ENCODE measurements at regions not wholly inside any gene's neighbourhood (a gene's known extent, or its start where the extent isn't known, plus 50 kb on each side); places are given as distances from the start of the nearest gene placed in this dataset.
A peak's percentile ranks its signal among the peaks of the same experiment; 100 is the strongest.
"Not testable (repeated sequence)": the region's sequence is repeated elsewhere in the genome, so short reads cannot be mapped to it uniquely, and the experiment has no call there.

- H3K36me3 ChIP-seq; ATAC-seq; H3K27me3 ChIP-seq; H3K27ac ChIP-seq; DNase-seq; H3K4me3 ChIP-seq; H3K9me3 ChIP-seq; intact Hi-C loops (cut with DNase I); H3K4me1 ChIP-seq: not testable (repeated sequence)
- 82 to 92% methylated on average over 13 to 16 of the region's 41 CpGs; no CpG with 5 or more reads in 2 of the 4 donors for WGBS, 4 donors
Observed at GRCh38 chr1:228611707-228612106, 123.6 kb upstream of the RHOU start.

GRCh38 chr1:228622002-228622716 is 113.1 kb upstream of the RHOU start:
- H3K27ac ChIP-seq; ATAC-seq; H3K9me3 ChIP-seq; intact Hi-C loops (cut with DNase I); H3K4me1 ChIP-seq; H3K27me3 ChIP-seq; H3K36me3 ChIP-seq: not testable (repeated sequence)
- 37 to 96% (median 78%) methylated on average over 9 to 23 of the region's 52 CpGs for WGBS, 4 donors
- peak in 1 of 5 donors; percentile 66 for DNase-seq
- peak overlapping the region in 1 of 12 donors; percentile 27 for H3K4me3 ChIP-seq

GRCh38 chr1:228626481-228626880 is 108.8 kb upstream of the RHOU start:
- intact Hi-C loops (cut with DNase I); H3K27ac ChIP-seq; H3K27me3 ChIP-seq; ATAC-seq; H3K9me3 ChIP-seq; H3K36me3 ChIP-seq; H3K4me3 ChIP-seq; H3K4me1 ChIP-seq: not testable (repeated sequence)
- peak in 1 of 5 donors; percentile 15 for DNase-seq
- 76 to 95% methylated on average over 16 to 23 of the region's 30 CpGs; no CpG with 5 or more reads in 2 of the 4 donors for WGBS, 4 donors

- WGBS, 4 donors, result 20 to 80% methylated on average over 9 to 17 of the region's 42 CpGs; no CpG with 5 or more reads in 2 of the 4 donors
- H3K4me3 ChIP-seq, result peak overlapping the region in 3 of 12 donors; percentile 36 to 48 (median 43)
Observed at GRCh38 chr1:228632858-228633257, 102.4 kb upstream of the RHOU start.

GRCh38 chr1:228635304-228635703 is 100.0 kb upstream of the RHOU start:
- H3K4me3 ChIP-seq, result peak overlapping the region in 10 of 12 donors; percentile 29 to 61 (median 41)
- H3K4me1 ChIP-seq; ATAC-seq; H3K9me3 ChIP-seq; H3K27me3 ChIP-seq; intact Hi-C loops (cut with DNase I); H3K36me3 ChIP-seq: not testable (repeated sequence)
- peak overlapping the region in 2 of 12 donors; percentile 8 to 59 for H3K27ac ChIP-seq
- DNase-seq, result peak; percentile 40 to 88 (median 64)
- 1 to 51% (median 43%) methylated on average over 19 to 40 of the region's 40 CpGs for WGBS, 4 donors

More at GRCh38 chr1:228632858-228633257, 102.4 kb upstream of the RHOU start:
- intact Hi-C loops (cut with DNase I); H3K4me1 ChIP-seq; ATAC-seq; H3K27ac ChIP-seq; H3K27me3 ChIP-seq; H3K36me3 ChIP-seq; H3K9me3 ChIP-seq: not testable (repeated sequence)
- DNase-seq, result peak in 1 of 5 donors; percentile 35

- H3K4me1 ChIP-seq; intact Hi-C loops (cut with DNase I); H3K27ac ChIP-seq; H3K9me3 ChIP-seq; H3K27me3 ChIP-seq; H3K36me3 ChIP-seq; ATAC-seq: not testable (repeated sequence)
- peak in 1 of 5 donors; percentile 21 for DNase-seq
- 10 to 43% methylated on average over 13 to 16 of the region's 39 CpGs; no CpG with 5 or more reads in 2 of the 4 donors for WGBS, 4 donors
- peak overlapping the region in 6 of 12 donors; percentile 25 to 46 (median 37) for H3K4me3 ChIP-seq
Observed at GRCh38 chr1:228637529-228637928, 97.8 kb upstream of the RHOU start.

- peaks cover 24 to 53% (median 48%) of the 10 kb centered on the region in 9 donors for H3K27me3 ChIP-seq
- H3K27ac ChIP-seq, result peak overlapping the region in 1 of 12 donors; percentile 20
- no peaks in the 10 kb centered on the region for H3K9me3 ChIP-seq
- peak overlapping the region; percentile 2 to 63 (median 48) for H3K4me3 ChIP-seq
- peak in 2 of 5 donors; percentile 49 to 61 for DNase-seq
- peaks cover 4 to 21% (median 18%) of the 10 kb centered on the region in 12 donors for H3K4me1 ChIP-seq
- peak; percentile 58 to 78 (median 68) for ATAC-seq
- H3K36me3 ChIP-seq, result no peaks in the 10 kb centered on the region
- intact Hi-C loops (cut with DNase I), result no loop called here
- TF ChIP-seq CTCF (IDR thresholded peaks at IDR 0.05) (no peak), POLR2A (IDR thresholded peaks at IDR 0.05) (no peak)
- WGBS, 4 donors, result 1 to 2% (median 1%) methylated on average over 48 to 49 of the region's 49 CpGs
Observed at GRCh38 chr1:228646717-228647522, 88.4 kb upstream of the RHOU start.
